Bronchial epithelial cell (primary cell): ENCODE measurements at regions not wholly inside any gene's neighbourhood (a gene's known extent, or its start where the extent isn't known, plus 50 kb on each side); places are given as distances from the start of the nearest gene placed in this dataset.

Source experiments
- DNase-seq: peaks from one replicate; pipeline ENCODE4 v3.0.0-alpha.2; 2010; ENCODE audit warnings: low read depth
- FAIRE-seq: peaks from 2 replicates; lab custom pipeline; 2011; peaks lifted over from hg19 to GRCh38; lab: Jason Lieb, UNC
- H3K27me3 ChIP-seq: 2 replicates; pipeline ENCODE4 v1.5.1; 2011; ENCODE audit warnings: low read length; ENCODE audit not compliant: control insufficient read depth, insufficient read depth
- H3K36me3 ChIP-seq: 2 replicates; pipeline ENCODE4 v1.5.1; 2011; ENCODE audit warnings: low read length; ENCODE audit not compliant: control insufficient read depth, insufficient read depth
- H3K4me3 ChIP-seq: 2 replicates; pipeline ENCODE4 v1.5.1; 2011; ENCODE audit warnings: mild to moderate bottlenecking, low read depth, low read length, control low read depth
- TF ChIP-seq, protein P1 (sequence below): IDR thresholded peaks from 2 replicates; pipeline ENCODE4 v1.5.1; 2011; ENCODE audit warnings: mild to moderate bottlenecking, moderate library complexity, low read length, control low read depth, inconsistent platforms; ENCODE audit not compliant: insufficient read depth, severe bottlenecking

DNA sequence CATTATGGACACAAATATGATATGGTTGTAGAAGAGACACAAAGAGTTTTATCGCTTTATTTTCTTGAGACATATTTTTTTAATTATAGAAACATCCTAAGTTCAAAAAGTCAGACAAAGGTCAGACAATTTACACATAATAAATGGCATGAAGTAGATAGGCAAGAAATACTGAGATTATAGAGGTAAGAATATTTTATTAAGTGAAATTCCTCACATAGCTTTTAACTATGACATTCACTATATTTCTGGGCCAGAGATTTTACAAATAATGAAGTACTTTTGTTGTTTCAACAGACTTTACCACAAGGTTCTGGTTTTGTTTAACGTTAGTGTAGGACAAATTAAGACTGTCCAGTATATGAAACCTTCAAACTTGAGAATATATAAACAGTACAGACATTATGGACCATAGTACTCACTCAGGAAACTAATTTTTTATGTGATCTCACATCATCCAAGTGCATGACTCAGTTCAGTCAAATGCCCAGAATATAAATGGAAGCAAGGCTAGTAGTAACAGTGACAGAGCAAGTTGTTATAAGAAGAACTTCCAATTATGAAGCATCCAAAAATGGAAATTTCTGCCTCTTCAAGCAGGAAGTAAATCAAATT lies 394.8 kb downstream of the KCNJ2 start:
- no peaks in the 10 kb centered on the region for H3K27me3 ChIP-seq
- peak; percentile 8 for DNase-seq
- FAIRE-seq: no peak
- no peak overlapping the region for H3K4me3 ChIP-seq
- TF ChIP-seq, protein P1, sequence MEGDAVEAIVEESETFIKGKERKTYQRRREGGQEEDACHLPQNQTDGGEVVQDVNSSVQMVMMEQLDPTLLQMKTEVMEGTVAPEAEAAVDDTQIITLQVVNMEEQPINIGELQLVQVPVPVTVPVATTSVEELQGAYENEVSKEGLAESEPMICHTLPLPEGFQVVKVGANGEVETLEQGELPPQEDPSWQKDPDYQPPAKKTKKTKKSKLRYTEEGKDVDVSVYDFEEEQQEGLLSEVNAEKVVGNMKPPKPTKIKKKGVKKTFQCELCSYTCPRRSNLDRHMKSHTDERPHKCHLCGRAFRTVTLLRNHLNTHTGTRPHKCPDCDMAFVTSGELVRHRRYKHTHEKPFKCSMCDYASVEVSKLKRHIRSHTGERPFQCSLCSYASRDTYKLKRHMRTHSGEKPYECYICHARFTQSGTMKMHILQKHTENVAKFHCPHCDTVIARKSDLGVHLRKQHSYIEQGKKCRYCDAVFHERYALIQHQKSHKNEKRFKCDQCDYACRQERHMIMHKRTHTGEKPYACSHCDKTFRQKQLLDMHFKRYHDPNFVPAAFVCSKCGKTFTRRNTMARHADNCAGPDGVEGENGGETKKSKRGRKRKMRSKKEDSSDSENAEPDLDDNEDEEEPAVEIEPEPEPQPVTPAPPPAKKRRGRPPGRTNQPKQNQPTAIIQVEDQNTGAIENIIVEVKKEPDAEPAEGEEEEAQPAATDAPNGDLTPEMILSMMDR: no peak
- H3K36me3 ChIP-seq: no peaks in the 10 kb centered on the region

DNA sequence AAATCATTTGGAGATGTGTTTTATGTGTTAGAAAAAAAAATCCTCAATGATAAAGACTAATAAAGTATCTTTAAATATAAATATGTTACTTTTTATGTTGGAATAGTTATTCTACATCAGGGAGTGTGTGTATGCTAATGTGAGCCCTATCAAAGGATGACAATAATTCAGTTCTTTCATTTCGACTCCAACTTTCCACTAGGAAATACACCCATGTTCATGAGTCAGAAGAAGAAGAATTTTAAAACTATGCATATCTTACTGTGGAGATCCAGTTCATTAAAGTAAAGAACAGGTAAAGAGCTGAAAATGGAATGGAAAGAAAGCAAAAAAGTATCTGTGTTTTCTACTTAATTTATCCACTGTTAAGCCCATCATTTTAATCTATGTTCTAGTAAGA lies 399.8 kb downstream of the KCNJ2 start:
- no peak for FAIRE-seq
- DNase-seq: no peak
- TF ChIP-seq, protein P1: no peak
- H3K27me3 ChIP-seq: no peaks in the 10 kb centered on the region
- no peaks in the 10 kb centered on the region for H3K36me3 ChIP-seq
- H3K4me3 ChIP-seq: no peak overlapping the region

DNA sequence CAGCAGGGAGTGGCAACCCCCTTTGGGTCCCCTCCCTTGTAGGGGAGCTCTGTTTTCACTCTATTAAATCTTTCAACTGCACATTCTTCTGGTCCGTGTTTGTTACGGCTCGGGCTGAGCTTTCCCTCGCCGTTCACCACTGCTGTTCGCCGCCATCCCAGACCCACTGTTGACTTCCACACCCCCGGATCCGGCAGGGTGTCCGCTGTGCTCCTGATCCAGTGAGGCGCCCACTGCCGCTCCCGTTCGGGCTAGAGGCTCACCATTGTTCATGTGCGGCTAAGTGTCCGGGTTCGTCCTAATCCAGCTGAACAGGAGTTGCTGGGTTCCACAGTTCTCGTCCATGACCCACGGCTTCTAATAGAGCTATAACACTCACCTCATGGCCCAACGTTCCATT lies 408.1 kb downstream of the KCNJ2 start:
- H3K27me3 ChIP-seq: no peaks in the 10 kb centered on the region
- FAIRE-seq (no peak), DNase-seq (no peak)
- no peaks in the 10 kb centered on the region for H3K36me3 ChIP-seq
- TF ChIP-seq, protein P1: no peak
- no peak overlapping the region for H3K4me3 ChIP-seq

DNA sequence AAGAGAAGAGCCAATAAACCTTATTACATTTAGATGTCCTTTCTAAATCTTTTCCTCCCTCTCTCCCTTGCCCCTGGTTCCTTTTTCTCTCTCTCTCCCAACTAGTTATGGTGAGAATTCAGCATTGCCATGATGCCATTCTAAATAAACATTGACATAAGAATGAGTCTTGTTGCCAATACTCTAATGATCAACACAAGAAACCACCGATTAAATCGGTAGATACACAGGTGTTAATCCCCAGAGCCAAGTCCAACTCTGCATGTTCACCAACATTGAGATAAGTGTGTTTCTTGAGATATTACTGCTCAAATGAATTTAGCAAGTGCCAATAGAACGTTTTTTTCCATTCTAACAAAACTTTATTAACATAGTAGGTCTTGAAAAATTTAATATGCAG lies 412.1 kb downstream of the KCNJ2 start:
- Histone ChIP-seq H3K4me3 (no peak overlapping the region), H3K27me3 (no peaks in the 10 kb centered on the region), H3K36me3 (no peaks in the 10 kb centered on the region)
- FAIRE-seq (no peak), DNase-seq (no peak)
- TF ChIP-seq, protein P1: no peak

DNA sequence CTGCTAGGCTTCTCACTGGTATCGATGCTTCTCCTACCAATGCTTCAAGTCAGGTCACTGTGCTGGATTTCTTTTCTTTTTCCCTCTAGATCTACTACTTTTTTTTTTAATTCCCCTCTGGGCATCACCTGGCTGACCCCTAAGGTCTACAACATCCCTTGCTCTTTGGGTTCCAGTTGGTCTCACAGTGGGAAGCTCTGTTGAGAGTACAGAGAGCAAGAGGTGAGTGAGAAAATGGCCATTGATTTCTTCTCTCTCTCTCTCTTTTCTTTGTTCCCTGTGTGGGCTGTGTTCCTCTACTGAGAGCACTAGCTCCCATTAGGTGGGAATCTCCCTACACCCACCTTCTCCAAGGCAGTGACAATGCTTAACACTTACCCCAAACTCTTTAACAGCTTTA lies 413.4 kb downstream of the KCNJ2 start:
- no peaks in the 10 kb centered on the region for H3K27me3 ChIP-seq
- H3K36me3 ChIP-seq: no peaks in the 10 kb centered on the region
- no peak for DNase-seq
- no peak overlapping the region for H3K4me3 ChIP-seq
- TF ChIP-seq, protein P1: no peak
- no peak for FAIRE-seq

DNA sequence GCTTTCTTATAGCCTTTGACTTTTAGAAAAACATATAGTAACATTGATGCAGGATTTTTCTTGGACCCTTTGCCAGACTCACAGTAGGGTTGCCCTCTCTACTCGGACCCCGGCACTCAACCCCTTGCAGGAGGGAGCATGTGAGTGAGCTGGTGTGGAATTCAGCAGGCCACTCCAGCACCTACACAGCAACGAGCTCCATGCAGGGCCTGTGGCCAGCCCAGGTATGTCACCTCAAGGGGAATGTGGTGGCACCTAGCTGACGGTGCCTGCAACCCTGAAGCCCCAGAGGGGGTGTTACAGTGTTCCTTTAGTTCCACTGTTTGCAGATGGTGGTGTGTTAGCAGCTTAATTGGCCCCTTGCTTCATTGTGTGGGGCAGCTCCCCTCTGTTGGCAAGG lies 414.9 kb downstream of the KCNJ2 start:
- FAIRE-seq: no peak
- Histone ChIP-seq H3K27me3 (no peaks in the 10 kb centered on the region), H3K4me3 (no peak overlapping the region), H3K36me3 (no peaks in the 10 kb centered on the region)
- TF ChIP-seq, protein P1: no peak
- DNase-seq: no peak
